ENCODE measurements at regions not wholly inside any gene's neighbourhood (a gene's known extent, or its start where the extent isn't known, plus 50 kb on each side); places are given as distances from the start of the nearest gene placed in this dataset.
A peak's percentile ranks its signal among the peaks of the same experiment; 100 is the strongest.

- DNase-seq = no peak
Observed at GRCh38 chr1:3954170-3955169, 54.4 kb upstream of the C1orf174 start.

GRCh38 chr1:3955196-3955772 is 55.2 kb upstream of the C1orf174 start:
- DNase-seq = no peak

- DNase-seq = peak; percentile 29
Observed at GRCh38 chr1:3956527-3957170, 56.6 kb upstream of the C1orf174 start.

GRCh38 chr1:3959361-3959760 is 59.3 kb upstream of the C1orf174 start:
- no peak for DNase-seq

- no peak for DNase-seq
Observed at GRCh38 chr1:3963554-3963953, 63.5 kb upstream of the C1orf174 start.

GRCh38 chr1:3965693-3966092 is 65.6 kb upstream of the C1orf174 start:
- DNase-seq = no peak

- no peak for DNase-seq
Observed at GRCh38 chr1:3968851-3969250, 68.8 kb upstream of the C1orf174 start.

- no peak for DNase-seq
Observed at GRCh38 chr1:3971981-3972380, 71.9 kb upstream of the C1orf174 start.

- no peak for DNase-seq
Observed at GRCh38 chr1:3975903-3976630, 76.0 kb upstream of the C1orf174 start.

GRCh38 chr1:3976821-3977220 is 76.7 kb upstream of the C1orf174 start:
- DNase-seq = no peak

GRCh38 chr1:3978196-3978989 is 78.3 kb upstream of the C1orf174 start:
- DNase-seq = no peak

- DNase-seq = no peak
Observed at GRCh38 chr1:3978990-3979325, 78.9 kb upstream of the C1orf174 start.

GRCh38 chr1:3981261-3981660 is 81.2 kb upstream of the C1orf174 start:
- no peak for DNase-seq

GRCh38 chr1:3981746-3982505 is 81.9 kb upstream of the C1orf174 start:
- DNase-seq = no peak

GRCh38 chr1:3983181-3983580 is 83.1 kb upstream of the C1orf174 start:
- DNase-seq = no peak

GRCh38 chr1:3984586-3984985 is 84.5 kb upstream of the C1orf174 start:
- DNase-seq = no peak

- DNase-seq = no peak
Observed at GRCh38 chr1:3986686-3987218, 86.7 kb upstream of the C1orf174 start.

- DNase-seq = no peak
Observed at GRCh38 chr1:3987669-3988235, 87.7 kb upstream of the C1orf174 start.

GRCh38 chr1:3988431-3988830 is 88.4 kb upstream of the C1orf174 start:
- DNase-seq = no peak

GRCh38 chr1:3989465-3989864 is 89.4 kb upstream of the C1orf174 start:
- DNase-seq = no peak

GRCh38 chr1:3992103-3992556 is 92.1 kb upstream of the C1orf174 start:
- no peak for DNase-seq
